ENCODE measurements at regions not wholly inside any gene's neighbourhood (a gene's known extent, or its start where the extent isn't known, plus 50 kb on each side); places are given as distances from the start of the nearest gene placed in this dataset.

DNA sequence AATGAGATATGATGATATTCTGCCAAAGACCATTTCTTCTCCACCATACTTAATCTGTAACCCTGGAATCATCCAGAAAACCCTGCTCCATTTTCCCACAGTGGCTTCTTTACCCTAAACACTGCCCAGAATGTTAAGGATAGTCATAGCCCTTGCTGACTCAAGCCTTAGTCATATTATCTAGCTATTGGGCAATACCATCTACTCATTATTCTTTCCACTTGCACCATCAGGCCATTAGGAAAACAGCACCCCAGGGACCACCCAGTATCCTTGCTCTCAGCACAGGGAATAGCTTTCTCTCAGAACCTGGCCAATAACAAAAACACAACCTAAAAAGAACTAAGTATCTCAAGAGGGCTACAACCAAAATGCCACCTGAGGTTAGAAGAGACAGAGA is 445.7 kb upstream of the SLC14A2 start:
- TF ChIP-seq, protein P1, sequence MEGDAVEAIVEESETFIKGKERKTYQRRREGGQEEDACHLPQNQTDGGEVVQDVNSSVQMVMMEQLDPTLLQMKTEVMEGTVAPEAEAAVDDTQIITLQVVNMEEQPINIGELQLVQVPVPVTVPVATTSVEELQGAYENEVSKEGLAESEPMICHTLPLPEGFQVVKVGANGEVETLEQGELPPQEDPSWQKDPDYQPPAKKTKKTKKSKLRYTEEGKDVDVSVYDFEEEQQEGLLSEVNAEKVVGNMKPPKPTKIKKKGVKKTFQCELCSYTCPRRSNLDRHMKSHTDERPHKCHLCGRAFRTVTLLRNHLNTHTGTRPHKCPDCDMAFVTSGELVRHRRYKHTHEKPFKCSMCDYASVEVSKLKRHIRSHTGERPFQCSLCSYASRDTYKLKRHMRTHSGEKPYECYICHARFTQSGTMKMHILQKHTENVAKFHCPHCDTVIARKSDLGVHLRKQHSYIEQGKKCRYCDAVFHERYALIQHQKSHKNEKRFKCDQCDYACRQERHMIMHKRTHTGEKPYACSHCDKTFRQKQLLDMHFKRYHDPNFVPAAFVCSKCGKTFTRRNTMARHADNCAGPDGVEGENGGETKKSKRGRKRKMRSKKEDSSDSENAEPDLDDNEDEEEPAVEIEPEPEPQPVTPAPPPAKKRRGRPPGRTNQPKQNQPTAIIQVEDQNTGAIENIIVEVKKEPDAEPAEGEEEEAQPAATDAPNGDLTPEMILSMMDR (IDR thresholded peaks at IDR 0.05): no peak
- TF ChIP-seq POLR2AphosphoS5 (IDR thresholded peaks at IDR 0.05) (no peak), POLR2A (IDR thresholded peaks at IDR 0.05) (no peak)

Measured in breast epithelium (tissue), 3 donors.